Stimulated activated effector memory CD8-positive, alpha-beta T cell treated with anti-CD3 and anti-CD28 coated beads, Interleukin-12 subunit alpha, Interleukin-12 subunit beta, amount 100 ng/mL, for 72 hours (primary cell): ENCODE measurements at regions not wholly inside any gene's neighbourhood (a gene's known extent, or its start where the extent isn't known, plus 50 kb on each side); places are given as distances from the start of the nearest gene placed in this dataset.
"Not testable (repeated sequence)": the region's sequence is repeated elsewhere in the genome, so short reads cannot be mapped to it uniquely, and the experiment has no call there.

Experiments
- ATAC-seq: fragments of 150-1000 bp; cut with Tn5 transposase; 2 replicates; pipeline ENCODE4 v1.10.0; 2021
- DNase-seq, 2 donors: peaks; one replicate each; pipeline ENCODE4 v3.0.0; 2021 to 2022; ENCODE audit warnings: low spot score in 2 of 2
- H3K27ac Mint-ChIP-seq: one replicate; pipeline ENCODE4 v1.8.0; 2022; ENCODE audit warnings: mild to moderate bottlenecking, mixed read lengths
- H3K36me3 Mint-ChIP-seq: one replicate; pipeline ENCODE4 v1.8.0; 2022; ENCODE audit warnings: mild to moderate bottlenecking, mixed read lengths
- H3K4me1 Mint-ChIP-seq: one replicate; pipeline ENCODE4 v1.8.0; 2022; ENCODE audit warnings: mixed read lengths
- H3K4me3 Mint-ChIP-seq: one replicate; pipeline ENCODE4 v1.8.0; 2022; ENCODE audit warnings: mild to moderate bottlenecking, mixed read lengths
- H3K9me3 Mint-ChIP-seq: one replicate; pipeline ENCODE4 v1.8.0; 2022; ENCODE audit warnings: mixed read lengths

- H3K4me1 Mint-ChIP-seq, DNase-seq: not testable (repeated sequence)
Measured at GRCh38 chr12:131293071-131294015, 339.6 kb downstream of the ADGRD1 start.

GRCh38 chr12:131294716-131295115 is 341.0 kb downstream of the ADGRD1 start:
- H3K4me1 Mint-ChIP-seq, H3K27ac Mint-ChIP-seq, H3K36me3 Mint-ChIP-seq, H3K4me3 Mint-ChIP-seq, H3K9me3 Mint-ChIP-seq, ATAC-seq: not testable (repeated sequence)
- DNase-seq, result peak in 1 of 2 donors; percentile 6

More at GRCh38 chr12:131293071-131294015, 339.6 kb downstream of the ADGRD1 start:
- H3K27ac Mint-ChIP-seq, H3K36me3 Mint-ChIP-seq, H3K9me3 Mint-ChIP-seq, ATAC-seq, H3K4me3 Mint-ChIP-seq: not testable (repeated sequence)

DNA sequence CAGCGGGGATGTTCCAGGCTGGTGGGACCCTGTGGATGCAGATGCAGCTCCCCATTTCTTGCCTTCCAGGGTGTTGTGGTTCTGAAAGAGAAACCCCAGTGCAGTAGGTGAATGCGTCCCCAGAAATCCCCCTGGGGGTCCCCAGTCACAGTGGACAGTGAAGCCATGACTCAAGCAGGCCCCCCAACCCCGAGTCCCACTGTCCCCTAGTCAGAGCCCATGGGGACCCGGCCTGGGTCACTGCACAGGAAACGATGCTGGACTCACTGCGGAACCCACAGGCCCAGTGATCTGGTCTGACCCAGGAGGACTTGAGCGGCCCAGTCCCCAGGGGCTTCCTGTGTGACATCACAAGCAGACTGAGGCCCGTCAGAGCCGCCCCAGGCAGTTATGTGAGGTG is 341.4 kb downstream of the ADGRD1 start:
- H3K4me3 Mint-ChIP-seq, H3K36me3 Mint-ChIP-seq, H3K27ac Mint-ChIP-seq, H3K9me3 Mint-ChIP-seq, H3K4me1 Mint-ChIP-seq, ATAC-seq: not testable (repeated sequence)
- peak in 1 of 2 donors; percentile 37 for DNase-seq

GRCh38 chr12:131295559-131295958 is 341.9 kb downstream of the ADGRD1 start:
- ATAC-seq, H3K4me1 Mint-ChIP-seq, H3K36me3 Mint-ChIP-seq, H3K4me3 Mint-ChIP-seq, H3K27ac Mint-ChIP-seq, H3K9me3 Mint-ChIP-seq: not testable (repeated sequence)
- peak in 1 of 2 donors; percentile 43 for DNase-seq

- not testable (repeated sequence) for H3K36me3 Mint-ChIP-seq, H3K27ac Mint-ChIP-seq, H3K9me3 Mint-ChIP-seq, H3K4me3 Mint-ChIP-seq, H3K4me1 Mint-ChIP-seq, ATAC-seq
- peak in 1 of 2 donors; percentile 47 for DNase-seq
Measured at GRCh38 chr12:131296136-131296535, 342.4 kb downstream of the ADGRD1 start.

GRCh38 chr12:131296651-131297050 is 342.9 kb downstream of the ADGRD1 start:
- H3K4me3 Mint-ChIP-seq, H3K36me3 Mint-ChIP-seq, H3K27ac Mint-ChIP-seq, H3K4me1 Mint-ChIP-seq, H3K9me3 Mint-ChIP-seq: not testable (repeated sequence)
- ATAC-seq (peak; percentile 43), DNase-seq (peak in 1 of 2 donors; percentile 41)

- H3K4me1 Mint-ChIP-seq, H3K4me3 Mint-ChIP-seq: not testable (repeated sequence)
Measured at GRCh38 chr12:131298526-131299369, 345.0 kb downstream of the ADGRD1 start.

GRCh38 chr12:131299370-131299701 is 345.6 kb downstream of the ADGRD1 start:
- H3K4me1 Mint-ChIP-seq, H3K27ac Mint-ChIP-seq, H3K4me3 Mint-ChIP-seq, H3K9me3 Mint-ChIP-seq, ATAC-seq, DNase-seq, H3K36me3 Mint-ChIP-seq: not testable (repeated sequence)

More at GRCh38 chr12:131298526-131299369, 345.0 kb downstream of the ADGRD1 start:
- DNase-seq, H3K9me3 Mint-ChIP-seq, H3K27ac Mint-ChIP-seq, H3K36me3 Mint-ChIP-seq: not testable (repeated sequence)
- ATAC-seq, result peak; percentile 42

DNA sequence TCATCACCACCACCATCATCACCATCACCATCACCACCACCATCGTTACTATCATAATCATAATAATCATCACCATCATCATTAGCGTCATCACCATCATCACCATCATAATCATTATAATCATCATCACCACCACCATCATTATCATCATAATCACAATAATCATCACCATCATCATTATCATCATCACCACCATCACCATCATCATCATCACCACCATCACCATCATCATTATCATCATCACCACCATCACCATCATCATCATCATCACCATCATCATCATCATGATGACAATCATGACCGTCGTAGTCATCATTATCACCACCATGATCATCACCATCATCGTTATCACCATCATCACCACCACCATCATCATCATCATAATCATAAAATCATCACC is 349.9 kb downstream of the ADGRD1 start:
- not testable (repeated sequence) for H3K36me3 Mint-ChIP-seq

DNA sequence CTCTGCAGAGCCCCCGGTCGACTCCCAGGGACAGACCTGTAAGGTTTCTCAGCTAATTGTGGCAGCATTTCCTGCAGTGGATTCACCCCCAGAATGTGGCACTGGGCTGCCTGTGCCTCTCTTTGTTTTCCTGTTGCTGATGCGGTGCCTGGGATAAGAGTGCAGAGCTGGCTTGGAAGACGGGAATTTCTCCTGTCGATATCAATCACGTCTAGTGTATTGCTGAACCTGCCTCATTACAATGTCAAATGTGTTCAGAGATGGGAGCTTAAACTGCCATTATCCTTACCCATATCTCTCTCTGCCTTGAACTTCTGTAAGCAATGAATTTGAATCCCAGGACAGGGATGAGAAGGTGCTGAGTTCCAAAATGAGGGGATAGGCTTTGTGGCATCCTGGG is 350.9 kb downstream of the ADGRD1 start:
- not testable (repeated sequence) for H3K4me3 Mint-ChIP-seq, H3K27ac Mint-ChIP-seq, H3K36me3 Mint-ChIP-seq, ATAC-seq, H3K9me3 Mint-ChIP-seq, DNase-seq, H3K4me1 Mint-ChIP-seq

More for the DNA sequence above, 349.9 kb downstream of the ADGRD1 start:
- H3K4me1 Mint-ChIP-seq, H3K9me3 Mint-ChIP-seq, ATAC-seq, DNase-seq, H3K27ac Mint-ChIP-seq, H3K4me3 Mint-ChIP-seq: not testable (repeated sequence)

- Mint-ChIP-seq H3K9me3 (no peaks in the 10 kb centered on the region), H3K4me3 (no peak overlapping the region), H3K4me1 (peaks cover 6% of the 10 kb centered on the region), H3K27ac (no peak overlapping the region), H3K36me3 (no peaks in the 10 kb centered on the region)
- ATAC-seq (no peak), DNase-seq (no peak)
Measured at GRCh38 chr12:131309700-131310099, 356.0 kb downstream of the ADGRD1 start.

- H3K9me3 Mint-ChIP-seq, H3K4me3 Mint-ChIP-seq, DNase-seq, H3K36me3 Mint-ChIP-seq, H3K27ac Mint-ChIP-seq, H3K4me1 Mint-ChIP-seq: not testable (repeated sequence)
- peak; percentile 13 for ATAC-seq
Measured at GRCh38 chr12:131310227-131310969, 356.7 kb downstream of the ADGRD1 start.

GRCh38 chr12:131311279-131311722 is 357.6 kb downstream of the ADGRD1 start:
- H3K36me3 Mint-ChIP-seq, H3K27ac Mint-ChIP-seq, H3K4me1 Mint-ChIP-seq, H3K4me3 Mint-ChIP-seq, H3K9me3 Mint-ChIP-seq: not testable (repeated sequence)
- ATAC-seq (peak; percentile 51), DNase-seq (peak in 1 of 2 donors; percentile 51)

- Mint-ChIP-seq H3K4me3 (no peak overlapping the region), H3K27ac (no peak overlapping the region)
Measured at GRCh38 chr12:131311764-131312163, 358.1 kb downstream of the ADGRD1 start.

DNA sequence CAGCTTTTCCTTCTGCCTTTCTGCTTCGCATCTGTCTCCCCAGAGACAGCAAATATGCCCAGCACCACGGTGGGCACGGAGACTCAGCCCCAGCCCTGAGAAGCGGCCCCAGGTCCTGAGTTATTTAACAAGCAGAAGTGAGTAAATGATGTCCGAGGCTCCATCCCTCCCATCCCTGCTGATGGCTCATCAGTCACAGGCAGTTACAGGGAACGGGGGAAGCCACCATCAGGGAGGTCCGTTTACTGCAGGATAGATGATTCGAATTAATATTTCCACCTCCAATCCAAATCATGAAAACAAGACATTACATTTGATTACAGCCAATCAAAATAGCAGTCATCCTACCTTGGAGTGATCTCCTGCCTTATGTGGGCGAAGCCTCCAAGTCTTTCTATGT is 358.7 kb downstream of the ADGRD1 start:
- not testable (repeated sequence) for DNase-seq, H3K9me3 Mint-ChIP-seq, ATAC-seq, H3K36me3 Mint-ChIP-seq, H3K4me3 Mint-ChIP-seq, H3K4me1 Mint-ChIP-seq, H3K27ac Mint-ChIP-seq

More at GRCh38 chr12:131311764-131312163, 358.1 kb downstream of the ADGRD1 start:
- Mint-ChIP-seq H3K9me3 (no peaks in the 10 kb centered on the region), H3K36me3 (no peaks in the 10 kb centered on the region), H3K4me1 (peaks cover 6% of the 10 kb centered on the region)
- ATAC-seq (no peak), DNase-seq (no peak)
